H9 (cell line): ENCODE measurements at regions not wholly inside any gene's neighbourhood (a gene's known extent, or its start where the extent isn't known, plus 50 kb on each side); places are given as distances from the start of the nearest gene placed in this dataset.

Source experiments
- DNase-seq: peaks from one replicate; pipeline ENCODE4 v3.0.0-alpha.2; 2017
- H2AFZ ChIP-seq: one replicate; pipeline ENCODE4 v1.6.1; 2013; ENCODE audit warnings: mild to moderate bottlenecking, low read length, control low read depth, moderate library complexity
- H2AK5ac ChIP-seq: 2 replicates; pipeline ENCODE4 v1.6.1; 2013; ENCODE audit warnings: low read length, control low read depth, mixed read lengths; ENCODE audit not compliant: insufficient read length
- H2BK120ac ChIP-seq: one replicate; pipeline ENCODE4 v1.6.1; 2013; ENCODE audit warnings: low read depth, mild to moderate bottlenecking, low read length, control low read depth, inconsistent platforms; ENCODE audit not compliant: poor library complexity, severe bottlenecking
- H2BK12ac ChIP-seq: 2 replicates; pipeline ENCODE4 v1.6.1; 2013; ENCODE audit warnings: low read length, control low read depth, mixed read lengths, low read depth; ENCODE audit not compliant: insufficient read length
- H2BK15ac ChIP-seq: 2 replicates; pipeline ENCODE4 v1.6.1; 2013; ENCODE audit warnings: low read depth, low read length, control low read depth
- H2BK20ac ChIP-seq: one replicate; pipeline ENCODE4 v1.6.1; 2013; ENCODE audit warnings: low read depth, mild to moderate bottlenecking, low read length, control low read depth, inconsistent platforms; ENCODE audit not compliant: poor library complexity, severe bottlenecking
- H2BK5ac ChIP-seq: 2 replicates; pipeline ENCODE4 v1.6.1; 2013; ENCODE audit warnings: low read length, control low read depth, mixed read lengths; ENCODE audit not compliant: insufficient read length
- H3K14ac ChIP-seq: 2 replicates; pipeline ENCODE4 v1.6.1; 2013; ENCODE audit warnings: low read length, control low read depth; ENCODE audit not compliant: insufficient read depth
- H3K18ac ChIP-seq: 2 replicates; pipeline ENCODE4 v1.6.1; 2013; ENCODE audit warnings: low read depth, mild to moderate bottlenecking, mixed read lengths, low read length, control low read depth; ENCODE audit not compliant: insufficient read length
- H3K23ac ChIP-seq: 2 replicates; pipeline ENCODE4 v1.6.1; 2013; ENCODE audit warnings: low read length, control low read depth, mixed read lengths, low read depth; ENCODE audit not compliant: insufficient read length
- H3K23me2 ChIP-seq: 2 replicates; pipeline ENCODE4 v1.6.1; 2013; ENCODE audit warnings: low read depth, mild to moderate bottlenecking, mixed read lengths, low read length, control low read depth; ENCODE audit not compliant: insufficient read length, poor library complexity, severe bottlenecking
- H3K27ac ChIP-seq: 2 replicates; pipeline ENCODE4 v1.5.1; 2013; ENCODE audit warnings: low read length, control low read depth, mixed read lengths, low read depth; ENCODE audit not compliant: insufficient read length
- H3K27me3 ChIP-seq: 2 replicates; pipeline ENCODE4 v1.6.1; 2013; ENCODE audit warnings: low read length, control low read depth, inconsistent platforms; ENCODE audit not compliant: insufficient read depth
- H3K4ac ChIP-seq: 2 replicates; pipeline ENCODE4 v1.6.1; 2013; ENCODE audit warnings: low read depth, mild to moderate bottlenecking, control low read depth, inconsistent platforms, low read length, moderate library complexity
- H3K4me1 ChIP-seq: 2 replicates; pipeline ENCODE4 v1.6.1; 2013; ENCODE audit warnings: low read length, control low read depth, inconsistent platforms; ENCODE audit not compliant: insufficient read depth
- H3K4me2 ChIP-seq: 2 replicates; pipeline ENCODE4 v1.6.1; 2013; ENCODE audit warnings: low read length, control low read depth, mixed read lengths; ENCODE audit not compliant: insufficient read length, insufficient read depth
- H3K56ac ChIP-seq: 2 replicates; pipeline ENCODE4 v1.6.1; 2013; ENCODE audit warnings: low read depth, mild to moderate bottlenecking, mixed read lengths, low read length, control low read depth; ENCODE audit not compliant: insufficient read length
- H3K79me1 ChIP-seq: 2 replicates; pipeline ENCODE4 v1.6.1; 2013; ENCODE audit warnings: low read depth, mild to moderate bottlenecking, moderate library complexity, low read length, control low read depth, inconsistent platforms; ENCODE audit not compliant: insufficient read depth, poor library complexity, severe bottlenecking
- H3K79me2 ChIP-seq: 2 replicates; pipeline ENCODE4 v1.6.1; 2013; ENCODE audit warnings: low read length, control low read depth, inconsistent platforms; ENCODE audit not compliant: insufficient read depth
- H3K9ac ChIP-seq: 2 replicates; pipeline ENCODE4 v1.6.1; 2013; ENCODE audit warnings: low read length, control low read depth, mixed read lengths; ENCODE audit not compliant: insufficient read length; ENCODE audit errors: extremely low read depth
- H3K9me3 ChIP-seq: one replicate; pipeline ENCODE4 v1.6.1; 2013; ENCODE audit warnings: low read depth, low read length, inconsistent platforms; ENCODE audit not compliant: control insufficient read depth
- H3T11ph ChIP-seq: one replicate; pipeline ENCODE4 v1.6.1; 2013; ENCODE audit warnings: mild to moderate bottlenecking, low read length, control low read depth, inconsistent platforms
- H4K20me1 ChIP-seq: one replicate; pipeline ENCODE4 v1.6.1; 2013; ENCODE audit not compliant: control insufficient read depth, insufficient read length, insufficient read depth
- H4K5ac ChIP-seq: 2 replicates; pipeline ENCODE4 v1.6.1; 2013; ENCODE audit warnings: low read depth, mild to moderate bottlenecking, mixed read lengths, low read length, control low read depth; ENCODE audit not compliant: insufficient read length
- H4K8ac ChIP-seq: replicated peaks from 2 replicates; pipeline ENCODE4 v1.6.1; 2013; ENCODE audit warnings: low read length, control low read depth, mixed read lengths, low read depth; ENCODE audit not compliant: insufficient read length
- H4K91ac ChIP-seq: 2 replicates; pipeline ENCODE4 v1.6.1; 2013; ENCODE audit warnings: low read depth, mild to moderate bottlenecking, moderate library complexity, mixed read lengths, low read length, control low read depth; ENCODE audit not compliant: insufficient read length
- H3K27ac Mint-ChIP-seq, 3 experiments: 2 replicates in 2 of 3; 3 replicates in 1 of 3; pipeline ENCODE4 v1.8.0; 2020 to 2021; ENCODE audit warnings: mixed read lengths in 3 of 3, mild to moderate bottlenecking in 1 of 3, moderate library complexity in 1 of 3
- H3K27me3 Mint-ChIP-seq: 2 replicates; pipeline ENCODE4 v1.8.0; 2021; ENCODE audit warnings: low read depth, mild to moderate bottlenecking, moderate library complexity, mixed read lengths
- H3K36me3 Mint-ChIP-seq, 3 experiments: 2 replicates in 2 of 3; 3 replicates in 1 of 3; pipeline ENCODE4 v1.8.0; 2020 to 2021; ENCODE audit warnings: low read depth in 3 of 3, mixed read lengths in 3 of 3; ENCODE audit not compliant: insufficient read depth in 1 of 3
- H3K4me1 Mint-ChIP-seq, 2 experiments: 2 replicates each; pipeline ENCODE4 v1.8.0; 2020; ENCODE audit warnings: mixed read lengths in 2 of 2
- H3K4me3 Mint-ChIP-seq, 2 experiments: 2 replicates in 1 of 2; 3 replicates in 1 of 2; pipeline ENCODE4 v1.8.0; 2020 to 2021; ENCODE audit warnings: mild to moderate bottlenecking in 2 of 2, mixed read lengths in 2 of 2, moderate library complexity in 1 of 2
- H3K9me3 Mint-ChIP-seq, 2 experiments: 2 replicates in 1 of 2; 3 replicates in 1 of 2; pipeline ENCODE4 v1.8.0; 2020; ENCODE audit warnings: mild to moderate bottlenecking in 2 of 2, mixed read lengths in 2 of 2, moderate library complexity in 1 of 2
- CTCF ChIP-seq: fragments of 200-600 bp; sonication (generic); conservative IDR thresholded peaks from 3 replicates; pipeline ENCODE4 v1.8.0; 2021; ENCODE audit warnings: antibody characterized with exemption, mild to moderate bottlenecking
- WGBS: extraction: QIAGEN DNeasy Blood & Tissue Kit; methylation state at CpG from one replicate; pipeline ENCODE4 v1.1.7; 2013; ENCODE audit warnings: missing lambda C conversion rate, low lambda C conversion rate, mixed read lengths; ENCODE audit not compliant: insufficient read length; ENCODE audit errors: extremely low coverage; 5-methylcytosine and 5-hydroxymethylcytosine counted together

DNA sequence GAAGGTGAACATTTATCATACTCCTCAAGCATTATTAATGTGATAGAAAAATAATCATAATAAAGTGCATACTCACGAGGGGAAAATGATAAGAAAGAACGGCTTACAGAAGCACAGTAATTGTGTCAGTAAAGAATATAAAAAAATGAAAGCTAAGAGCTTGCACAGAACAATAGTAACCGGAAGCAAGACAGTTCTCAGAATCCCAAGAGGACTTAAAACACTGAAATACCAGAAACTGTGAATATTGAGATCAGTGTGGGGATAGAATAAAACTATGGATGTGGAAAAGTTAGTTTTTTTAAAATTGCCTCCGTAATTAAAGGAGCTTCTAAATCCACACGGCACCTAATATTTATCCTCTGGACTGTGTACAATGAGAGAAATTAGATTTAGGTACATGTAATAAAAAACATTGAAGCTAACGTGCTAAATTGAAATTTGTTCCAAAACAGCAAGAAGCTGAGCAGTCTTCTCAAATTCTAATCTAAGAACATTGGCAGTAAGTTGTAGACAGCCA, 482.7 kb downstream of the SLITRK6 start:
- no peak overlapping the region for H3K9ac ChIP-seq
- H3K9me3 ChIP-seq: no peaks in the 10 kb centered on the region
- no peak overlapping the region for H2AK5ac ChIP-seq
- no peaks in the 10 kb centered on the region for H3K79me1 ChIP-seq
- no peak for DNase-seq
- WGBS: no CpG with 5 or more reads among the region's 6 CpGs
- no peak overlapping the region for H3T11ph ChIP-seq
- no peak overlapping the region for H4K91ac ChIP-seq
- no peak overlapping the region for H3K23ac ChIP-seq
- Mint-ChIP-seq H3K36me3 (no peaks in the 10 kb centered on the region), H3K4me3 (no peak overlapping the region), H3K4me1 (peaks cover 3 to 5% of the 10 kb centered on the region in 2 experiments; a peak in 1 of 4 replicates), H3K9me3 (no peaks in the 10 kb centered on the region), H3K27me3 (no peaks in the 10 kb centered on the region), H3K27ac (no peak overlapping the region)
- no peak overlapping the region for H3K4ac ChIP-seq
- no peak for TF ChIP-seq CTCF
- no peak overlapping the region for H3K14ac ChIP-seq
- no peak overlapping the region for H3K27ac ChIP-seq
- H2AFZ ChIP-seq: no peak overlapping the region
- H3K56ac ChIP-seq: no peak overlapping the region
- H3K23me2 ChIP-seq: no peaks in the 10 kb centered on the region
- H3K4me2 ChIP-seq: no peak overlapping the region
- no peaks in the 10 kb centered on the region for H3K4me1 ChIP-seq
- no peak overlapping the region for H2BK20ac ChIP-seq
- no peaks in the 10 kb centered on the region for H4K20me1 ChIP-seq
- no peak overlapping the region for H4K8ac ChIP-seq
- no peak overlapping the region for H4K5ac ChIP-seq
- H2BK15ac ChIP-seq: no peak overlapping the region
- H2BK12ac ChIP-seq: no peak overlapping the region
- no peaks in the 10 kb centered on the region for H3K27me3 ChIP-seq
- H3K18ac ChIP-seq: no peak overlapping the region
- H2BK120ac ChIP-seq: no peak overlapping the region
- no peak overlapping the region for H2BK5ac ChIP-seq
- H3K79me2 ChIP-seq: no peaks in the 10 kb centered on the region
